ENCODE measurements at regions not wholly inside any gene's neighbourhood (a gene's known extent, or its start where the extent isn't known, plus 50 kb on each side); places are given as distances from the start of the nearest gene placed in this dataset.

GRCh38 chr4:38601916-38602291 is 62.1 kb upstream of the KLF3 start:
- Histone ChIP-seq H3K27me3 (no peaks in the 10 kb centered on the region), H3K36me3 (no peaks in the 10 kb centered on the region), H3K4me1 (no peaks in the 10 kb centered on the region), H3K4me3 (no peak overlapping the region), H3K9me3 (no peaks in the 10 kb centered on the region), H3K27ac (no peak overlapping the region)
- TF ChIP-seq CTCF (IDR thresholded peaks at IDR 0.05), result no peak
- no peak for DNase-seq (ENCODE audit: low spot score in 2 of 2)
- intact Hi-C loops (cut with DNase I), result loop anchor here (5.0 kb wide), 1 partner anchor 185 kb away; no protein-coding TSS in a partner anchor

- no peak for DNase-seq (ENCODE audit: low spot score in 2 of 2)
- no peaks in the 10 kb centered on the region for H3K4me1 ChIP-seq
- no peaks in the 10 kb centered on the region for H3K27me3 ChIP-seq
- TF ChIP-seq CTCF (IDR thresholded peaks at IDR 0.05), result no peak
- no peaks in the 10 kb centered on the region for H3K9me3 ChIP-seq
- no peaks in the 10 kb centered on the region for H3K36me3 ChIP-seq
- H3K27ac ChIP-seq, result no peak overlapping the region
- no peak overlapping the region for H3K4me3 ChIP-seq
- intact Hi-C loops (cut with DNase I), result loop anchor here (5.0 kb wide), 1 partner anchor 184 kb away; no protein-coding TSS in a partner anchor
These were observed 60.3 kb upstream of the KLF3 start for GRCh38 chr4:38603652-38604051.

GRCh38 chr4:38605181-38605752 is 58.7 kb upstream of the KLF3 start:
- H3K36me3 ChIP-seq, result no peaks in the 10 kb centered on the region
- H3K9me3 ChIP-seq, result no peaks in the 10 kb centered on the region
- H3K27ac ChIP-seq, result no peak overlapping the region
- H3K27me3 ChIP-seq, result no peaks in the 10 kb centered on the region
- no peak for DNase-seq (ENCODE audit: low spot score in 2 of 2)
- TF ChIP-seq CTCF (IDR thresholded peaks at IDR 0.05), result no peak
- intact Hi-C loops (cut with DNase I), result no loop called here
- H3K4me3 ChIP-seq, result no peak overlapping the region
- H3K4me1 ChIP-seq, result no peaks in the 10 kb centered on the region

- intact Hi-C loops (cut with DNase I), result no loop called here
- no peak overlapping the region for H3K27ac ChIP-seq
- DNase-seq (ENCODE audit: low spot score in 2 of 2), result no peak
These were observed 58.0 kb upstream of the KLF3 start for GRCh38 chr4:38605753-38606586.

GRCh38 chr4:38606587-38606905 is 57.5 kb upstream of the KLF3 start:
- Histone ChIP-seq H3K27me3 (no peaks in the 10 kb centered on the region), H3K4me1 (no peaks in the 10 kb centered on the region), H3K9me3 (no peaks in the 10 kb centered on the region), H3K27ac (no peak overlapping the region), H3K4me3 (no peak overlapping the region), H3K36me3 (no peaks in the 10 kb centered on the region)
- no peak for TF ChIP-seq CTCF (IDR thresholded peaks at IDR 0.05)
- intact Hi-C loops (cut with DNase I), result no loop called here
- DNase-seq (ENCODE audit: low spot score in 2 of 2), result no peak

More at GRCh38 chr4:38605753-38606586, 58.0 kb upstream of the KLF3 start:
- no peak for TF ChIP-seq CTCF (IDR thresholded peaks at IDR 0.05)
- H3K4me1 ChIP-seq, result no peaks in the 10 kb centered on the region
- H3K27me3 ChIP-seq, result no peaks in the 10 kb centered on the region
- no peaks in the 10 kb centered on the region for H3K9me3 ChIP-seq
- no peak overlapping the region for H3K4me3 ChIP-seq
- H3K36me3 ChIP-seq, result no peaks in the 10 kb centered on the region

Measured in ascending aorta (tissue), 2 donors.